ENCODE measurements at regions not wholly inside any gene's neighbourhood (a gene's known extent, or its start where the extent isn't known, plus 50 kb on each side); places are given as distances from the start of the nearest gene placed in this dataset.

DNA sequence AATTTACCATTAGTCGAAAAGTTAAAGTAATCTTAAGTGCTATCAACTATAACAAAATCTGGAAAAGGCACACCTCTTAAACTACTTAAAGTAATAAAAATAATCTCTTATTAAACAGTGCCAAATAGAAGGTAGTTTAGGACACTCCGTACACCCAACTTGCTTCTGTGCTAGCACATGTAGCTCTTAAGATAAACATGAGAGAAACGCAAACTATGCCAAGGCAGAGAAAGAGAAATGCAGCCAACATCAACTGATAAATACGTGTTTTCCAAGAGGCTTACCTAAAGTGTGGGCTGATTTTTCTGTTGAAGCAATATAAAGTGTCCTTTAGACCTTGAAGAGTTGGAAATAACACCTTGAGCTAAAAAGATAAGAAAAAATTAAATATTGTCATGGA lies 480.6 kb upstream of the DAB2 start:
- DNase-seq = no peak

DNA sequence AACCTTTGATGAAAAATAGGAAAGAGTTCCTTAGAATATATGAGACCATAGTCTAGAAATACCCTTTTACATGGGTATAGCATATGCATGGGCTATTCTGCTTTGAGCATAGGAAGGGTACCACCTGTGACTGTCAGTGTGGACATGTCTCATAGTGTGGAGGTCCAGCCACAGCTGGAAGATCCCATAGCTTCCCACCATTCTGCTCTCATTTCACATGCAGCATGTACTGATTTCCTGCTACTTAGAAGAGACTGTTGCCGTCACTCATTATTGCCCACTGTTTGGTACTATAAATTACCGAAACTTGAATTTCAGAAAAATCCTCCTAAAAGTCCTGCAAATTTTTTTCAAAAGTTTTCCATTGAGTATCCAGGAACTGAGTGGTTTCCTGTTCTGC lies 477.8 kb upstream of the DAB2 start:
- DNase-seq = no peak

- no peak for DNase-seq
Observed at GRCh38 chr5:39898731-39899130, 474.0 kb upstream of the DAB2 start.

DNA sequence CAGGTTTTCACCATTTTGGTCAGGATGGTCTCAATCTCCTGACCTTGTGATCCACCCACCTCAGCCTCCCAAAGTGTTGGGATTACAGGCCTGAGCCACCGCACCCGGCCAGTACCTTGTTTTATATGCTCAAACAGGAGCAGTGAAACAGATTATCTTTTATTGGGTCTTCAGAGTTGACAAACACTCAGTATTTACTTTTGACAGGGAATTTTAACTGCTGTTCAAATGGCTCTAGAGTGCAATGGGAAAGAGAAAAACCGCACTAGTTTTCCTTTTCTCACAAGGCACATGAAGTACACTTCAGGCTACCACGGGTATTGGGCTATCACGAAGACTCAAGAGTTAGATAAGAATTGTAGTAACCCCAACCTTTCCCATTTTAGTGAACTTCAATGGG lies 471.9 kb upstream of the DAB2 start:
- no peak for DNase-seq

DNA sequence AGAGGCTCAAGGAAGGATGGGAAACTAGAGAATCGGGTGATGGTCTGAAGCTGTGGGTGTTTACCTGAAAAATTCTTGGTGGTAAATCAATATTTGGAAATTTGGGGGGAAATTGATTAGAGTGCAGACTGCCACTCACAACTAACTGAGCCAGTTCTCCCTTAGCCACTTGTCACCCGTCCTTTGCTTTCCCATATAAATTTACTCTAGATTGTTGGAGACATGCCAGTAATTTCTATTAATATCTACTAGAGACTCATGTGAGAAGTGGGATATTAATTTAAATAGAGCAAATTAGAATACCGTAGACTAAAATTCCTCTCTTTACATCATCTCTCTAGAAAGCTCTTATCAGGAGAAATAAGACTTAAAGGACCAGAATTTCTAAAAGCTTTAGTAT lies 471.3 kb upstream of the DAB2 start:
- no peak for DNase-seq

DNA sequence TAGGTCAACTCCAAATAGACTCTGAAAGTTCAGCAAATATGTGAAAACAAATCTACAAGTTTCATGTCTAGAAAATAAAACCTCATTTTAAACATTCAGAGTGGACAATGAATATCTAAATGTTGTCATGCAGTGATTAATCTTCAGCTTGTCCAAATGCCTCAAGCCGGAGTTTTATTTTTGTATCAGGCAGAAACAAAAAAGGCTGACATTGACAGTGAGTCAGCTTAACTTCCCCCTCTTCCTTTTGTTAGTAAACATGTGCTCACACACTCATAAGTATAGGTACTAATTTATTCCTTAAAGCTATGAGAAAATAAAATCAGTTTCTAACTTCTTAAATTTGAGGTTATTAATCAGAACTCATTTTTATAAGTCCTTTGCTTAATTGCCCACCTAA lies 467.9 kb upstream of the DAB2 start:
- DNase-seq = no peak

GRCh38 chr5:39891376-39891775 lies 466.6 kb upstream of the DAB2 start:
- no peak for DNase-seq

GRCh38 chr5:39880985-39881384 lies 456.2 kb upstream of the DAB2 start:
- no peak for DNase-seq

- DNase-seq = no peak
Observed at GRCh38 chr5:39877479-39877878, 452.7 kb upstream of the DAB2 start.

DNA sequence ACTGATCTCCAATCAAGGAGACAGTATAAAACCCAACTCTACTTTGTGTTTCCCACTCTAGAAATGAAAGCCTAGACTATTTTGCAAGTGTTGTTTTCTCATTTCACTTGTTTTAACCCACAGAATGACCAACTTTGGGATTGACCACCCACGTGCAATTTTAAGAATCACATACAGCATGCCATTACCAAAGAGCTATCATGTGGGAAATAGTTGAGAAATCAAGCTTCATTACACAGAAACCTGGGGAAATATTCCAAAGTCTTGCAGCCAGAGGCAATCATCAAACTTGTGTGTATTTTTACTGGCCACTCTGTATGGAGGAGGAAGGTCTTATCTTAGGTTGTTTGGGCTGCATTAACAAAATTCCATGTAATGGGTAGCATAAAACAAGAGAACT lies 451.4 kb upstream of the DAB2 start:
- no peak for DNase-seq

DNA sequence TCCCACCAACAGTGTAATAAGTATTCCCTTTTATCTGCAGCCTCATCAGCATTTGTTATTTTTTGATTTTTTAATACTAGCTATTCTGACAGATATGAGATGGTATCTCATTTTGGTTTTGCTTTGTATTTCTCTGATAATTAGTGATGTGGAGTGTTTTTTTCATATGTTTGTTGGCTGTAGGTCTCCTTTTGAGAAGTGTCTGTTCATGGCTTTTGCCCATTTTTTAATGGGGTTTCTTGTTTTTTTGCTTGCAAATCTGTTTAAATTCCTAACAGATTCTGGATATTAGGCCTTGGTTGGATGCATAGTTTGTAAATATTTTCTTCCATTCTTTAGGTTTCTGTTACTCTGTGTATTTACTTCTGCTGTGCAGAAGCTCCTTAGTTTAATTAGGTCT lies 445.4 kb upstream of the DAB2 start:
- DNase-seq = no peak

GRCh38 chr5:39869396-39869795 lies 444.6 kb upstream of the DAB2 start:
- no peak for DNase-seq

GRCh38 chr5:39867923-39868322 lies 443.1 kb upstream of the DAB2 start:
- DNase-seq = no peak

DNA sequence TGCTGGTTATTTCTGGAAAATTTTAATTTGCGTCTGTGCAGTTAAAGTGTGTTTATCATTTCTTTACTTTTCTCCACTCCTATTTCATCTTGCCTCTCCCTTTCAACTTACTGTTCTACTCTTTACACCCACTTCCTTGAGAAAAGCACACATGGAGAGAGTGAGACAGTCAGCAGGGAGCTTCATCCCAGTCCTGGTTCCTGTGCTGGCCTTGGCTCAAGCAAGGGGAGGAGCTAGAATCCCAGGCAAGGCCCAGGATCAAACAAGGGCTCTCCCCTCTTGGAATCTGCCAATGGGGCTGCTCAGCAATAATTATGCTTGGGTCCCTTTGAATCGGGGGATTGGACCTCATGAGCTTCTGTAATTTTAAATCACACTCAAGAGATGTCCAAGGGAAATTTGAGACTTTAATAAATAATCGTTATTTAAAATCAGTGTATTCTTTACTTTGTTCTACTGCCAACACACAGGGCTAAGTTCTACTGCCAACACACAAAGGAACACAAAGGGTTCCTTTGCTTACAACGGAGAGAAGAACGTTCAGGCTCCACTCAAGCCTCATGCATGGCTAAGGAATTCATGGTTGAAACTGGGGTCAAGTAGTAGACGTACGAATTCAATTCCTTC lies 439.3 kb upstream of the DAB2 start:
- DNase-seq = no peak

- DNase-seq = no peak
Observed at GRCh38 chr5:39857041-39857440, 432.3 kb upstream of the DAB2 start.

DNA sequence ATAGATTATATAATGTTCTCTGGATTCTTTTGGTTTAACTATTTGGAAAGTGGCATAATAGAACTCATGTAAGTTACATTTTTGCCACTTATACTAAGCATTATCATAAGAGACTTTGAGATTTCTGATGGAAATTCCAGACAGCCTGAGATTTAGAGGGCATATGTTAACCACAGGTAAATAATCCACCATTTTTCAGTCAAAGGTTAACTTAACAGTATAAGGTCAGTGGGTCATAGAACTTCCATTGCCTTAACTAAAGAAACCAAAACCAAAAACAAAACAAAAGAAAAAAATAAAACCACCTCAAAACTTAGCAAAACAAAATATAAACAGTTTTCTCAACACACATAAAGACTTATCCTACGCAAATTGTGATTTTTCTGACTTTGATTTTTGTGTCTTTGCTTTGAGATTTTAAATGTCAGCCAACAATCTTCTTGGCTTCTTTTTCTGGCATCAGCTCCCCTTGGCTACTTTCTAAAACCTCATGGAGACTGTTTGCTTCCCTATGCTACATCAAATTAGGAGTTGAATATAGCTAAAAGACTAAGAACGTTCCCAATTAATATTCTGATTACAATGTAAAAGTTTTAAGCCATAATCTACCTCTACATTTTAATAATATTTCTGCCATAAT lies 430.1 kb upstream of the DAB2 start:
- DNase-seq = no peak

DNA sequence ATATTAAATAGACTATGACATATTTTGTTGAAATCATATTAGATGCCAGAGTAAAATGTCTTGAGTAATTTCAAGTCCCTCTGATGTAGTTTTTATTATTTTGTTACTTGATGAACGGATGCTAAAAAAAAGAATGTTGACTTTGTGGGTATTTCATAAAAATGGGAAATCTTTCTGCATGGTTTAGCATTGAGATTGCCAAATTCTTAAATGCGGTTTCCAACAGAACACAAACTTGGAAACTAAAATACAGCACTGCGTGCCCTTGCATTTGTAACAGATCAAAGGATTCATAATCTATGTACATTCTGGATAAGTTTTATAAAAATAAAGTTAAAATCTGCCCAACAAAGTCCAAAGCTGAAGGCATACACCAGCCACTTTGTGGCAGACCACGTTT lies 425.5 kb upstream of the DAB2 start:
- no peak for DNase-seq

- DNase-seq = no peak
Observed at GRCh38 chr5:39846144-39846543, 421.4 kb upstream of the DAB2 start.

DNA sequence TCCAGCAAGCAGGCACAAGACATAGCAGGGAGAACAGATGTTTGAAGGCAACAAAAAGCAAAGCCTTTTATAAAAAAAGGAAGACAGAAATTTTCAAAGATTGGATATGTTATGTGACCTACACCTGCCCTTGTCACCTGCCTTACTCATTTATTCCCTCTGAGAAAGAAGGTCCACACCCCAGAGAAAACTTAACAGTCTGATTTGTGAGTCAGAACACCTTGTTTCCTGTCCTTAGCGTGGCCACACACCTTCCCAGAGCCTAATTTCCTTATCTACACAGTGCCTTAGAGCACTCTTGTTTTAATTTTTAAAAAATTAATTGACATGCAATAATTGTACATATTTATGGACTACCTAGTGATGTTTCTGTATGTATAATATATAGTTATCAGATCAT lies 419.0 kb upstream of the DAB2 start:
- DNase-seq = no peak

- DNase-seq = no peak
Observed at GRCh38 chr5:39835371-39835770, 410.6 kb upstream of the DAB2 start.

DNA sequence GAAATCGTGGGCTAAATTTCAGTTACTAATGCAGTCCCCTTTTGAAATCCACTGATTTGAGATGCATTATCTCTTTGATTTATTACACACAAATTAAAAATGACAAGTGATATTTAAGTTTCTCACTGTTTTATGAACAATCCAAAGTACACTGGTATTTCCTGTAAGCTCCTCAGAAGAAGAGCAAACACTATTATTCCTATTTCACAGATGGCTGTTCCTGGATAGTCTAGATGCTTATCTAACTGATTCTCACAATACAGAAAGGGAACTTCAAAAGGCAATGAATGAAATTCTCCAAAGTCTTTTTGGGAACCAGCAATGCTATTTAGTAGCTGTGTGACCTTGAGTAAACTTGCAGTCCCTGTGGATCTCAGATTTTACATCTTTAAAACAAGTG lies 404.7 kb upstream of the DAB2 start:
- DNase-seq = no peak

DNA sequence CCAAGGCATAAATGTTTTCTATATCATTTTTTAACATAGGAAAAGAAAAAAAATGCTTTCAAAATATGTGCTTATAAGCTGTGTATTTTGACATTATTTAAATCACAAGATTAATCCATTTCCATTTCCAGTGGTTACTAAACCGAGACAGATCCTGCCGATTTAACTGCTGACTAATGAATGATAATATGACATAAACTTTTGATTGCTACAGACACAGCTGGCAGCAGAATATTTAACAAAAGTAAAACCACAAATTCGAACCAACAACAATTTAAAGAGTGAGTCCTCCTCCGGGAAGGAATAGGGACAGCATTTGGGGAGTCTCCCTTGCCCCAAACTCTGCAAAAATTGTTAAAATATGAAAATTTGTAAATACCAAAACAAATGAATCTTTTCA lies 401.3 kb upstream of the DAB2 start:
- no peak for DNase-seq

DNA sequence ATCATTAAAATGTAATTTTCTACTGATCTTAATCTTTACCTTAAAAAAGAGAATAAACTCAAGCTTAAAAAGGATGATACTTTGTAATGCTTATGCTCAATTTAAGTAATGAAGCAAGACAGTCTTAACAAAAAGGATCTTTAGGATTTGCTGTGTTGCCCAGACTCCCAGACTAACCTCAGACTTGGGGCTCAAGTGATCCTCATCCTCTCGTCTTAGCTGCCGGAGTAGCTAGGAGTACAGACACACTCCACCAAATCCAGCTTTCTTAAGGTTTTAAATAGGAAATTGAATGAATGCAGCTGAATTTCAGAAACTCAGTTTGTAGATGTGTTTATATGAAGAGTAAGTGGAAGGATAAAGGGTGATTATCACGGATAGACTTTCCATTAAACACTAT lies 400.5 kb upstream of the DAB2 start:
- no peak for DNase-seq

DNA sequence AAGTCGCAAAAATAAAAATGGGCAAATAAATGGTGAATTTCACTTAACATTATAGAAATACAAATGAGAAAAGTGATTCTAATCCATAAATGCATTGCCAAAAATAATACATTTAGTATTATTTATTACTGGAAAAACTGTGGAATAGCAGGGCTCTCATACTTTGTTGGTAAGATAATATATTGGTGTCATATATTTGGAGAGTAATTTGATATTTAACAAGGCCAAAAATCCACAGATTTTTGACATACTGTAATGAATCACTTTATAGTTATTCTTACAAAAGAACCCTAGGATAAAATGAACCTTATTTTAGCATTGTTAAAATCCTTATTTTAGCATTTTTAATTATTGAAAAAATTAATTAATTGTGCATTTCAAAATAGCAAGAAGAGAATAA lies 397.2 kb upstream of the DAB2 start:
- DNase-seq = no peak

All from amygdala (tissue), 56 donors.